Panc1 (cell line): ENCODE measurements at regions not wholly inside any gene's neighbourhood (a gene's known extent, or its start where the extent isn't known, plus 50 kb on each side); places are given as distances from the start of the nearest gene placed in this dataset.

Experiments used
- ATAC-seq: fragments of 200-7000 bp; cut with Tn5 transposase; 2 replicates; pipeline ENCODE4 v1.9.1; 2020; ENCODE audit warnings: mild to moderate bottlenecking, moderate library complexity
- BruUV-seq: library from RNA; stranded (reverse); fragments of 400-500 nt; replicated peaks from 2 replicates; lab custom pipeline; 2021; lab: Mats Ljungman, UMichigan
- CTCF ChIA-PET: fragments of 300-600 bp; sonication (Branson Sonifier 250); formaldehyde crosslinking; loops from one replicate; lab custom pipeline; 2022; ENCODE audit warnings: antibody characterized with exemption; lab: Charles Lee
- POLR2A ChIA-PET: fragments of 300-600 bp; sonication (Branson Sonifier 250); formaldehyde crosslinking; loops from one replicate; lab custom pipeline; 2022; ENCODE audit warnings: antibody characterized with exemption; lab: Charles Lee
- DNase-seq: peaks from one replicate; pipeline ENCODE4 v3.0.0-alpha.2; 2010; ENCODE audit warnings: low read depth, low spot score
- H3K27ac ChIP-seq: 2 replicates; pipeline ENCODE4 v1.5.1; 2011; ENCODE audit warnings: mild to moderate bottlenecking, low read length, inconsistent platforms
- H3K27me3 ChIP-seq: fragments of 200-500 bp; sonication (Bioruptor generic); 2 replicates; pipeline ENCODE4 v1.6.0; 2014; ENCODE audit warnings: low read length, inconsistent platforms; ENCODE audit not compliant: control insufficient read depth, insufficient read depth
- H3K36me3 ChIP-seq: fragments of 200-500 bp; sonication (Bioruptor generic); 2 replicates; pipeline ENCODE4 v1.5.1; 2014; ENCODE audit warnings: inconsistent platforms, mild to moderate bottlenecking, low read length, moderate library complexity; ENCODE audit not compliant: control insufficient read depth, insufficient read depth
- H3K4me1 ChIP-seq: 2 replicates; pipeline ENCODE4 v1.5.1; 2011; ENCODE audit warnings: inconsistent platforms, mild to moderate bottlenecking, low read length, moderate library complexity; ENCODE audit not compliant: control insufficient read depth, insufficient read depth
- H3K4me3 ChIP-seq, 2 experiments: 2 replicates each; pipeline ENCODE4 v1.5.1; 2011 to 2012; ENCODE audit warnings: low read depth in 2 of 2, low read length in 2 of 2, mild to moderate bottlenecking in 2 of 2, inconsistent platforms in 1 of 2, moderate library complexity in 1 of 2
- H3K9me3 ChIP-seq: fragments of 200-500 bp; sonication (Bioruptor generic); 2 replicates; pipeline ENCODE4 v1.5.1; 2014; ENCODE audit warnings: low read depth, mild to moderate bottlenecking, inconsistent platforms, low read length, moderate library complexity; ENCODE audit not compliant: control insufficient read depth, insufficient read depth
- CTCF ChIP-seq: fragments of 450-650 bp; IDR thresholded peaks from 2 replicates; pipeline ENCODE4 v1.5.1; 2017; ENCODE audit warnings: mild to moderate bottlenecking
- POLR2AphosphoS5 ChIP-seq: IDR thresholded peaks from 2 replicates; pipeline ENCODE4 v1.6.1; 2012; ENCODE audit warnings: mild to moderate bottlenecking, low read depth, low read length, moderate library complexity
- REST ChIP-seq, 2 experiments: IDR thresholded peaks; 2 replicates each; pipeline ENCODE4 v1.6.1; 2011 to 2012; ENCODE audit warnings: low read depth in 2 of 2, control low read depth in 1 of 2, low read length in 1 of 2, mild to moderate bottlenecking in 1 of 2, moderate library complexity in 1 of 2; ENCODE audit not compliant: insufficient read depth in 1 of 2
- SIN3A ChIP-seq: IDR thresholded peaks from 2 replicates; pipeline ENCODE4 v1.6.1; 2012; ENCODE audit warnings: low read depth, mild to moderate bottlenecking, low read length, moderate library complexity, borderline replicate concordance; ENCODE audit not compliant: insufficient read depth
- TCF7L2 ChIP-seq: IDR thresholded peaks from 2 replicates; pipeline ENCODE4 v1.6.1; 2011; ENCODE audit warnings: mild to moderate bottlenecking, low read depth, low read length, inconsistent platforms
- in situ Hi-C: cut with HindIII; loops from 2 replicates; pipeline ENCODE4 v1.10.0; 2016; ENCODE audit warnings: low sequenced_read_pairs, low pct_unique_long_range_greater_than_20kb
- intact Hi-C: fragments of 100-400 bp; cut with micrococcal nuclease; formaldehyde crosslinking; loops from one replicate; pipeline ENCODE4 v1.10.0; 2022; ENCODE audit not compliant: unreplicated experiment

GRCh38 chr10:30728127-30728526, 98.6 kb upstream of the LYZL2 start:
- intact Hi-C loops (no loop called here), in situ Hi-C loops (no loop called here)
- BruUV-seq, result no TSS peak
- ChIA-PET CTCF (no interaction called here), POLR2A (interaction anchor here (0.6 kb wide), 1 partner anchor 270 kb away, joined by 12 read pairs; no protein-coding TSS in a partner anchor)
- Histone ChIP-seq H3K4me1 (no peaks in the 10 kb centered on the region), H3K27ac (no peak overlapping the region), H3K4me3 (no peak overlapping the region), H3K27me3 (no peaks in the 10 kb centered on the region), H3K9me3 (no peaks in the 10 kb centered on the region), H3K36me3 (no peaks in the 10 kb centered on the region)
- TF ChIP-seq POLR2AphosphoS5 (no peak), TCF7L2 (no peak), SIN3A (no peak), CTCF (no peak), REST (IDR thresholded peaks at IDR 0.05; ENCODE audit: insufficient read depth in 1 of 2, low read depth in 2 of 2, low read length in 1 of 2) (no peak)
- DNase-seq (no peak), ATAC-seq (no peak)

- no peak for ATAC-seq
- DNase-seq, result no peak
- no peaks in the 10 kb centered on the region for H3K4me1 ChIP-seq
- H3K4me3 ChIP-seq, result no peak overlapping the region
- in situ Hi-C loops, result no loop called here
- CTCF ChIA-PET, result no interaction called here
- no peak overlapping the region for H3K27ac ChIP-seq
- no peaks in the 10 kb centered on the region for H3K27me3 ChIP-seq
- intact Hi-C loops, result loop anchor here (2.0 kb wide), 1 partner anchor 57 kb away; no protein-coding TSS in a partner anchor
- H3K9me3 ChIP-seq, result no peaks in the 10 kb centered on the region
- H3K36me3 ChIP-seq, result no peaks in the 10 kb centered on the region
- POLR2A ChIA-PET, result no interaction called here
- TF ChIP-seq CTCF, result no peak
- TF ChIP-seq POLR2AphosphoS5, result no peak
- TF ChIP-seq REST (IDR thresholded peaks at IDR 0.05; ENCODE audit: insufficient read depth in 1 of 2, low read depth in 2 of 2, low read length in 1 of 2), result no peak
- no peak for TF ChIP-seq TCF7L2
- no peak for TF ChIP-seq SIN3A
- no TSS peak for BruUV-seq
Measured at GRCh38 chr10:30727524-30727923, 98.0 kb upstream of the LYZL2 start.
